Prostate gland (tissue), 2 donors: ENCODE measurements at regions not wholly inside any gene's neighbourhood (a gene's known extent, or its start where the extent isn't known, plus 50 kb on each side); places are given as distances from the start of the nearest gene placed in this dataset.

ENCODE experiments used
- DNase-seq: peaks from one replicate; pipeline ENCODE4 v3.0.0-alpha.2; 2019; ENCODE audit warnings: low spot score
- H3K27ac ChIP-seq, 2 donors: fragments of 200-600 bp; sonication (generic); 2 replicates each; pipeline ENCODE4 v1.5.1; 2017 to 2019
- H3K27me3 ChIP-seq: fragments of 200-600 bp; sonication (generic); replicated peaks from 2 replicates; pipeline ENCODE4 v1.5.1; 2019; ENCODE audit not compliant: insufficient read depth
- H3K36me3 ChIP-seq, 2 donors: fragments of 200-600 bp; sonication (generic); 1 replicate in 1 of 2; 2 replicates in 1 of 2; pipeline versions ENCODE4 v1.5.1 to v1.8.1; 2017 to 2019
- H3K4me1 ChIP-seq: fragments of 200-600 bp; sonication (generic); replicated peaks from 2 replicates; pipeline ENCODE4 v1.5.1; 2019
- H3K4me3 ChIP-seq, 2 donors: fragments of 200-600 bp; sonication (generic); 2 replicates each; pipeline ENCODE4 v1.5.1; 2017 to 2019
- H3K9me3 ChIP-seq: fragments of 200-600 bp; sonication (generic); 2 replicates; pipeline ENCODE4 v1.5.1; 2017
- POLR2A ChIP-seq: fragments of 450-650 bp; IDR thresholded peaks from one replicate; pipeline ENCODE4 v1.6.1; 2016; ENCODE audit warnings: antibody characterized with exemption, mild to moderate bottlenecking
- POLR2AphosphoS5 ChIP-seq: sonication (generic); formaldehyde crosslinking; IDR thresholded peaks from one replicate; pipeline ENCODE4 v1.6.1; 2017; ENCODE audit warnings: antibody characterized with exemption
- WGBS: methylation state at CpG from one replicate; pipeline ENCODE4 v1.1.5; 2018; 5-methylcytosine and 5-hydroxymethylcytosine counted together
- intact Hi-C: fragments of 100-400 bp; cut with DNase I; formaldehyde crosslinking; loops from one replicate; pipeline ENCODE4 v1.14.2; 2022
- TF ChIP-seq, protein P1 (sequence below), 4 experiments: fragments of 200-600 bp in 2 of 4; fragments of 450-650 bp in 2 of 4; sonication (generic) in 2 of 4; IDR thresholded peaks; 1 replicate in 3 of 4; 2 replicates in 1 of 4; pipeline ENCODE4 v1.5.1; 2016 to 2019; ENCODE audit warnings: antibody characterized with exemption in 4 of 4, mild to moderate bottlenecking in 2 of 4, moderate library complexity in 2 of 4

DNA sequence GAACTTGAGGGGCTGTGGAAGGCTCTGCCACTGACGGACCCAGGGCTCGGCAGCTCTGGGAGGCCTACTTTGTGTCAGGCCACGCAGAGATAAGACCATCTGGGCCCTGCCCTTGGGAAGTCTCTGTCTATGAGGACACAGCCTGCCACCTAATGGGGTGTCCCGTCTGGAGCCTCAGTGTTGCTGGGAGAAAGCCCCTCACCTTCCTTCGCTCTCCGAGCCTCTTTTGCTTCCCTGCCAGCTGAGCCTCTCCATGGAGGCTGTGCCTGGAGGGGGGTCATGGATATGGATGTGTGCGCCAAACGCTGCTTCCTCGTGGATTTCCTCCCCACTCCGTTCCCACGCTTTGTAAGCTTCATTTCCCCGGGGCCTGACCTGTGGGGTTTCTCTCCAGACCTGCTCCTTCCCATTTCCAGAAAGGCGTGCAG, 228.8 kb downstream of the SEC14L1 start:
- Histone ChIP-seq H3K4me1 (peaks cover 14% of the 10 kb centered on the region), H3K27me3 (no peaks in the 10 kb centered on the region), H3K27ac (peak overlapping the region in 1 of 2 donors; percentile 4), H3K36me3 (no peaks in the 10 kb centered on the region), H3K9me3 (no peaks in the 10 kb centered on the region), H3K4me3 (no peak overlapping the region)
- WGBS: 76% methylated on average over 13 of the region's 13 CpGs
- no peak for DNase-seq
- TF ChIP-seq, protein P1, sequence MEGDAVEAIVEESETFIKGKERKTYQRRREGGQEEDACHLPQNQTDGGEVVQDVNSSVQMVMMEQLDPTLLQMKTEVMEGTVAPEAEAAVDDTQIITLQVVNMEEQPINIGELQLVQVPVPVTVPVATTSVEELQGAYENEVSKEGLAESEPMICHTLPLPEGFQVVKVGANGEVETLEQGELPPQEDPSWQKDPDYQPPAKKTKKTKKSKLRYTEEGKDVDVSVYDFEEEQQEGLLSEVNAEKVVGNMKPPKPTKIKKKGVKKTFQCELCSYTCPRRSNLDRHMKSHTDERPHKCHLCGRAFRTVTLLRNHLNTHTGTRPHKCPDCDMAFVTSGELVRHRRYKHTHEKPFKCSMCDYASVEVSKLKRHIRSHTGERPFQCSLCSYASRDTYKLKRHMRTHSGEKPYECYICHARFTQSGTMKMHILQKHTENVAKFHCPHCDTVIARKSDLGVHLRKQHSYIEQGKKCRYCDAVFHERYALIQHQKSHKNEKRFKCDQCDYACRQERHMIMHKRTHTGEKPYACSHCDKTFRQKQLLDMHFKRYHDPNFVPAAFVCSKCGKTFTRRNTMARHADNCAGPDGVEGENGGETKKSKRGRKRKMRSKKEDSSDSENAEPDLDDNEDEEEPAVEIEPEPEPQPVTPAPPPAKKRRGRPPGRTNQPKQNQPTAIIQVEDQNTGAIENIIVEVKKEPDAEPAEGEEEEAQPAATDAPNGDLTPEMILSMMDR (IDR thresholded peaks at IDR 0.05): no peak
- TF ChIP-seq POLR2A (no peak), POLR2AphosphoS5 (no peak)
- intact Hi-C loops: no loop called here

DNA sequence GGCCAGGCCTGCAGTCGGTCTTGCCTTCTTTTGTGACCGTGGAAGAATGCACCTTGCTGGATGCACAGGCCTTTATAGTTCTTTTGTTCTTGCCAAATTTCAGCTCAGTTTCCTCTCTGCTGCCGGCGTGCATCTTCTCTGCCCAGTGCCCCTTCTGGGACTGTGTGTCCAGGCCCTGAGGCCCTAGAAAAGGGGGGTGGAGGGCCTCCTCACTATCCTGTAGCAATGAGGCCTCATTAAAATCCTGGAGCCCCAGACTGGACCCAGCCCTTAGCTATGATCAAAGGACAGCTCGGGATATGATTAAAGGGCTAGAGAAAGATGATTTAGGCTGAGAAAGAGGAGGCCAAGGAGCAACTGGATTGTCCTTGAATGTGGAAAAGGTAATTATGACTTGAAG, 229.8 kb downstream of the SEC14L1 start:
- Histone ChIP-seq H3K27ac (peak overlapping the region; percentile 4 to 89), H3K27me3 (no peaks in the 10 kb centered on the region), H3K4me1 (peaks cover 21% of the 10 kb centered on the region), H3K4me3 (no peak overlapping the region), H3K36me3 (no peaks in the 10 kb centered on the region), H3K9me3 (no peaks in the 10 kb centered on the region)
- TF ChIP-seq POLR2A: no peak
- TF ChIP-seq POLR2AphosphoS5: no peak
- TF ChIP-seq, protein P1 (IDR thresholded peaks at IDR 0.05): no peak
- intact Hi-C loops: loop anchor here (5.0 kb wide), 1 partner anchor 38 kb away; no protein-coding TSS in a partner anchor
- DNase-seq: no peak
- 35% methylated on average over 5 of the region's 5 CpGs for WGBS

DNA sequence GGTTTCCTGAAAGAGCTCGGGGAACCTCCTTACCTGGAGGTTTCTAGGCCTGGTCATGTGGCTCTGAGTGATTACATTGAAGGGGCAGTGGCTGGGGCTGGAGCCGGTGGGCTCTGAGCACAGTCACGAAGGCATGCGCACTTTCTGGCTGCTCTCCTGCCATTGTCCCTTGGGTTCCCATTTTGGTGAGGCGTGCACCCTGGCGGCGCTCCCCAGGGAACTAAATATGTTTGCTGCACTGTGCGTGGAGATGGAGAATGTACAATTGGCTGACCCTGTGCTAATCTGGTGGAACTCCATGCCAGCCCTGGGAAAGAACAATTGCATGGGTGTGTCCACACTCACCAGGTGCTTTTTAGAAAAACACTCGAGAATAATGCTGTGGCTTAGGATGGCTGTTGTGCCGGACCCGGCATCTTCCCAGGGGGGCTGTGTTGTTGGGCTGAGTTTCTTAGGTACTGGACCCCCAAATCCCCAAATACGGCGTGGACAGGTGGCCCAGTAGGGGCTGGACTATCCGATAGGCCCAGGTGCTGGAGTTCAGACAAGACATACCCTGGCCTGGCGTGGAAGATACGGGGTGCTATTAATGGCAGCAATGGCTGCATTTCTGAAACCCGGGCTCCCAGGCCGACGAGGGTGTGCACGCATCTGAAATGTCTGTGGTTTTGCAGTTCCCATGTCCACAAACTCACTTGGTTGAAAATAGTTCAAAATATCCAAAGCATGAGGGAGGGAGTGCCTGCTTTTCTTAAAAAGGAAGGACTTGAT, 230.5 kb downstream of the SEC14L1 start:
- TF ChIP-seq, protein P1 (IDR thresholded peaks at IDR 0.05): no peak

DNA sequence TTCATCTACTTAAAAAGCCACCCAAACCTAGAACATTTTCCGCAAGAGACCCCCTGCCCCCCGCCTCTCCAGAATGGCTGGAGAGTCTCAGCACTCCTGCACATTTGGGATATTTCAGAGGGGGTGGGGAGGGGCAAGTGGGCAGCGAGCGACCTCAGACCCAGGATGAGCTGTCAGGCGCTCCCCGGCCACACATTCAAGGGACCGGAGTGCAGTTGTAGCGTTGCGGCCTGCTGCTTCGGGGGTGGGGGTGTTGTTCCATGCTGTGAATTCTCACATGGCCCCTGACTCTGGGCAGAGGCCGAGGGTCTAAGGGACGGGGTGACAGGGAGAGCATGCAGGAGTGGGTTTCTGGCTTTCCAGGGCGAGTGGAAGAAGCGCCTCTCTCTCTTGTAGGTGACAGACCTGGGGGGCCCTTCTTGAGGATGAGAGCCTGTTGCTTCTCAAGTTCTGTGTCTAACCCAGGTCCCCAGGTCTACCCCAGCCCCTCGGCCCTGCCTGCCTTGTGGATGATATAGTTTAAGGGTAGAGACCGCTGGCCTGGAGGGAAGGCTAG, 231.2 kb downstream of the SEC14L1 start:
- Histone ChIP-seq H3K9me3 (no peaks in the 10 kb centered on the region), H3K4me1 (peaks cover 35% of the 10 kb centered on the region), H3K27ac (peak overlapping the region; percentile 89 to 90), H3K36me3 (no peaks in the 10 kb centered on the region), H3K27me3 (no peaks in the 10 kb centered on the region), H3K4me3 (peak overlapping the region in 1 of 2 donors; percentile 62)
- 56% methylated on average over 16 of the region's 16 CpGs for WGBS
- intact Hi-C loops: loop anchor here (5.0 kb wide), 1 partner anchor 40 kb away; no protein-coding TSS in a partner anchor
- DNase-seq: no peak
- TF ChIP-seq POLR2A (no peak), POLR2AphosphoS5 (no peak)
- TF ChIP-seq, protein P1 (IDR thresholded peaks at IDR 0.05): no peak

More for the DNA sequence above, 230.5 kb downstream of the SEC14L1 start:
- no peaks in the 10 kb centered on the region for H3K9me3 ChIP-seq
- no peak for DNase-seq
- peak overlapping the region; percentile 89 to 90 for H3K27ac ChIP-seq
- H3K4me1 ChIP-seq: peaks cover 28% of the 10 kb centered on the region
- no peaks in the 10 kb centered on the region for H3K36me3 ChIP-seq
- intact Hi-C loops: loop anchor here (5.0 kb wide), 1 partner anchor 39 kb away; no protein-coding TSS in a partner anchor
- no peak overlapping the region for H3K4me3 ChIP-seq
- WGBS: 50% methylated on average over 20 of the region's 20 CpGs
- no peaks in the 10 kb centered on the region for H3K27me3 ChIP-seq
